RWPE2 (cell line): ENCODE measurements at regions not wholly inside any gene's neighbourhood (a gene's known extent, or its start where the extent isn't known, plus 50 kb on each side); places are given as distances from the start of the nearest gene placed in this dataset.

ENCODE experiments used
- ATAC-seq: fragments of 200-7000 bp; cut with Tn5 transposase; 3 replicates; pipeline ENCODE4 v1.9.1; 2021; ENCODE audit warnings: low read depth
- DNase-seq: peaks from one replicate; pipeline ENCODE4 v3.0.0-alpha.2; 2020; ENCODE audit warnings: low spot score
- H3K27ac ChIP-seq: fragments of 450-650 bp; 2 replicates; pipeline ENCODE4 v1.5.1; 2017; ENCODE audit warnings: mild to moderate bottlenecking; ENCODE audit not compliant: poor library complexity, severe bottlenecking
- H3K27me3 ChIP-seq: fragments of 250-450 bp; sonication (Bioruptor Pico); 2 replicates; pipeline ENCODE4 v1.5.1; 2021; ENCODE audit warnings: mild to moderate bottlenecking, moderate library complexity; ENCODE audit not compliant: insufficient read depth, poor library complexity, severe bottlenecking
- H3K36me3 ChIP-seq: fragments of 250-450 bp; sonication (Bioruptor Pico); 2 replicates; pipeline ENCODE4 v1.5.1; 2020; ENCODE audit warnings: low read depth, mild to moderate bottlenecking, moderate library complexity
- H3K4me1 ChIP-seq: fragments of 250-450 bp; sonication (Bioruptor Pico); 2 replicates; pipeline ENCODE4 v1.5.1; 2021; ENCODE audit warnings: mild to moderate bottlenecking, moderate library complexity; ENCODE audit not compliant: insufficient read depth, poor library complexity, severe bottlenecking
- H3K4me3 ChIP-seq: fragments of 250-450 bp; sonication (Bioruptor Pico); 2 replicates; pipeline ENCODE4 v1.5.1; 2021; ENCODE audit warnings: mild to moderate bottlenecking, moderate library complexity; ENCODE audit not compliant: severe bottlenecking
- H3K9me3 ChIP-seq: fragments of 250-450 bp; sonication (Bioruptor Pico); 2 replicates; pipeline ENCODE4 v1.5.1; 2021; ENCODE audit warnings: mild to moderate bottlenecking, moderate library complexity; ENCODE audit not compliant: severe bottlenecking
- CTCF ChIP-seq: fragments of 450-650 bp; IDR thresholded peaks from one replicate; pipeline ENCODE4 v1.5.1; 2017; ENCODE audit warnings: mild to moderate bottlenecking, moderate library complexity; ENCODE audit not compliant: poor library complexity, severe bottlenecking

- Histone ChIP-seq H3K4me1 (peaks cover 21% of the 10 kb centered on the region), H3K36me3 (no peaks in the 10 kb centered on the region), H3K27ac (peak overlapping the region; percentile 97), H3K4me3 (no peak overlapping the region), H3K9me3 (no peaks in the 10 kb centered on the region), H3K27me3 (no peaks in the 10 kb centered on the region)
- TF ChIP-seq CTCF: no peak
- no peak for DNase-seq
- ATAC-seq: peak; percentile 66
Measured at GRCh38 chr5:163248333-163248732, 189.1 kb upstream of the CCNG1 start.

DNA sequence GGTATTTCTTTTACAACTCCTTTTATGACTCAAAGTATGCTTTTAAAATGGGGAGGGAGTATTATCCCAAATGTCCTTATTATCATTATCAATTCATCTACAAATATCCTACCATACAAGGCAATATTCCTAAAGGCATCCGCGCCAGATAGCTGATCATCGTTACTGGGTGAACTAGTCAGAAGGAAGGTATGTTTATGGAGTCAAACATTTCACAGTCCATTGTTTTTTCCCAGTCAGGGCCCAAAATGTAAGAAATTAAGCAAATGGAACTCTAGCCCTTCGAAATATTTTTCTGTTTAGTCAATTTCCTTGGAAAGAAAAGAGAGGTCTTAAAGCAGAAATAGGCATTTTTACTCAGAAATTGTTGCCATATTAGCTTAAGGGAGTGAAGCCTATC lies 188.5 kb upstream of the CCNG1 start:
- ATAC-seq (peak; percentile 95), DNase-seq (peak; percentile 77)
- H3K9me3 ChIP-seq: no peaks in the 10 kb centered on the region
- peak overlapping the region; percentile 97 for H3K27ac ChIP-seq
- peaks cover 21% of the 10 kb centered on the region for H3K4me1 ChIP-seq
- no peaks in the 10 kb centered on the region for H3K36me3 ChIP-seq
- H3K4me3 ChIP-seq: no peak overlapping the region
- H3K27me3 ChIP-seq: no peaks in the 10 kb centered on the region
- no peak for TF ChIP-seq CTCF

DNA sequence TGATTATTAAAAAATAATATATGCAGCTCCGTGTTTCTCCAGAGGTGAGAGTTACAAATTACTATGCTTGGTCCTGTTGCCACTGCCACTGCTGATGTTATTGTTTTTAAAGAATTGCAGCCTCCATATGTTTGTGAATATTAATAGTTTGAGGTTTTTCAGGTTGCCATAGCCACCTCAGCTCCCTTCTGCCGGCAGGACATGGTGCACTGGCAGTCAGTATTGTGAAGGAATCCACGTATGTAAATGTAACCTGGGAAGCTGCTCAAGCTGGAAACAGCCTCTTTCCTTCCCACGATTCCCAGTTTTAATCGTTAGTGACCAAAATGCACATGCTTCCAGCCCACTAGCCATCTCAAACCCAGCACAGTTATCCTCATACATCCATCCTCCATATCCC lies 184.4 kb upstream of the CCNG1 start:
- Histone ChIP-seq H3K36me3 (no peaks in the 10 kb centered on the region), H3K9me3 (no peaks in the 10 kb centered on the region), H3K27ac (no peak overlapping the region), H3K27me3 (no peaks in the 10 kb centered on the region), H3K4me1 (peaks cover 16% of the 10 kb centered on the region), H3K4me3 (no peak overlapping the region)
- no peak for DNase-seq
- no peak for ATAC-seq
- no peak for TF ChIP-seq CTCF

DNA sequence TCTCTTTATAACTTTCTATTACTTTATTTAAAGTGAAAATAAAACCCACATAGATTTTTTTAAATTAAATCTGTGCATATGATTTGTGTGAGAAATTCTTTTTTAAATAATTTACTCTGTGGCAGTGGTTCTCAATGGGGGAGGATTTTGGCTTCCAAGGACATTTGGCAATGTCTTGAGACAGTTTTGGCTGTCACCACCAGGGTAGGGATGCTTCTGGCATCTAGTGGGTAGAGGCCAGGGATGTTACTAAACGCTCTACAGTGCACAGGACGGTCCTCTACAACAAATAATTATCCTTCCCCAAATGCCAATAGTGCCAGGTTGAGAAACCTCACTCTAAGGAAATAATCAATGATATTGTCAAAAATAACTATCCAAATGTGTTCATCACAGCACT lies 177.9 kb upstream of the CCNG1 start:
- no peak for TF ChIP-seq CTCF
- no peaks in the 10 kb centered on the region for H3K36me3 ChIP-seq
- DNase-seq: no peak
- H3K4me3 ChIP-seq: no peak overlapping the region
- H3K27ac ChIP-seq: no peak overlapping the region
- H3K4me1 ChIP-seq: no peaks in the 10 kb centered on the region
- no peaks in the 10 kb centered on the region for H3K9me3 ChIP-seq
- ATAC-seq: no peak
- no peaks in the 10 kb centered on the region for H3K27me3 ChIP-seq

GRCh38 chr5:163260471-163260870 lies 176.9 kb upstream of the CCNG1 start:
- Histone ChIP-seq H3K4me3 (no peak overlapping the region), H3K27ac (no peak overlapping the region), H3K36me3 (no peaks in the 10 kb centered on the region), H3K4me1 (no peaks in the 10 kb centered on the region), H3K9me3 (no peaks in the 10 kb centered on the region), H3K27me3 (no peaks in the 10 kb centered on the region)
- ATAC-seq (no peak), DNase-seq (no peak)
- TF ChIP-seq CTCF: no peak
